ENCODE measurements at regions not wholly inside any gene's neighbourhood (a gene's known extent, or its start where the extent isn't known, plus 50 kb on each side); places are given as distances from the start of the nearest gene placed in this dataset.

- no peak for TF ChIP-seq CTCF (conservative IDR thresholded peaks at IDR 0.05; ENCODE audit: low read depth, low read length)
- TF ChIP-seq POLR2A (IDR thresholded peaks at IDR 0.05; ENCODE audit: low read depth, low read length) = no peak
- TF ChIP-seq RAD21 (IDR thresholded peaks at IDR 0.05; ENCODE audit: low read length) = no peak
- TF ChIP-seq SMC3 (IDR thresholded peaks at IDR 0.05; ENCODE audit: low read depth, low read length) = no peak
- no peak for TF ChIP-seq CHD1 (IDR thresholded peaks at IDR 0.05; ENCODE audit: low read depth, low read length)
- no peak for TF ChIP-seq BHLHE40 (IDR thresholded peaks at IDR 0.05; ENCODE audit: low read depth, low read length)
- no peak for TF ChIP-seq RFX5 (IDR thresholded peaks at IDR 0.05; ENCODE audit: low read depth, low read length)
- TF ChIP-seq NFE2L2 (IDR thresholded peaks at IDR 0.05; ENCODE audit: low read depth, low read length) = no peak
- no peak for TF ChIP-seq MAZ (IDR thresholded peaks at IDR 0.05; ENCODE audit: borderline replicate concordance, low read depth, low read length)
Measured at GRCh38 chr6:163777716-163778115, 363.2 kb downstream of the QKI start.

Data from IMR-90 (cell line).